GM12891 (cell line): ENCODE measurements at regions not wholly inside any gene's neighbourhood (a gene's known extent, or its start where the extent isn't known, plus 50 kb on each side); places are given as distances from the start of the nearest gene placed in this dataset.

Experiments
- PAX5 ChIP-seq: IDR thresholded peaks from 2 replicates; pipeline ENCODE4 v1.6.1; 2011; ENCODE audit warnings: low read length, moderate library complexity, mild to moderate bottlenecking; ENCODE audit not compliant: insufficient read depth, severe bottlenecking
- POLR2A ChIP-seq: IDR thresholded peaks from 2 replicates; pipeline ENCODE4 v1.6.1; 2011; ENCODE audit warnings: low read depth, low read length, control low read depth
- POLR2AphosphoS5 ChIP-seq: IDR thresholded peaks from 2 replicates; pipeline ENCODE4 v1.6.1; 2011; ENCODE audit warnings: low read depth, low read length, control low read depth
- POU2F2 ChIP-seq: IDR thresholded peaks from 2 replicates; pipeline ENCODE4 v1.6.1; 2011; ENCODE audit warnings: low read depth, mild to moderate bottlenecking, control low read depth, low read length, moderate library complexity
- TAF1 ChIP-seq: IDR thresholded peaks from 2 replicates; pipeline ENCODE4 v1.6.1; 2011; ENCODE audit warnings: low read depth, low read length, control low read depth

- TF ChIP-seq TAF1 (no peak), POLR2A (no peak), POLR2AphosphoS5 (no peak), PAX5 (no peak), POU2F2 (no peak)
Measured at GRCh38 chr12:75913502-75914351, 117.8 kb downstream of the PHLDA1 start.
